HT-29 (cell line): ENCODE measurements at regions not wholly inside any gene's neighbourhood (a gene's known extent, or its start where the extent isn't known, plus 50 kb on each side); places are given as distances from the start of the nearest gene placed in this dataset.

ENCODE experiments used
- DNase-seq: peaks from one replicate; pipeline ENCODE4 v3.0.0-alpha.2; 2015; ENCODE audit warnings: low spot score

GRCh38 chr14:54343272-54344121, 53.3 kb upstream of the CDKN3 start:
- peak; percentile 20 for DNase-seq

GRCh38 chr14:54344445-54344844, 52.4 kb upstream of the CDKN3 start:
- no peak for DNase-seq

- no peak for DNase-seq
Measured at GRCh38 chr14:54346257-54346656, 50.5 kb upstream of the CDKN3 start.
